Fibroblast of villous mesenchyme (primary cell): ENCODE measurements at regions not wholly inside any gene's neighbourhood (a gene's known extent, or its start where the extent isn't known, plus 50 kb on each side); places are given as distances from the start of the nearest gene placed in this dataset.
"Not testable (repeated sequence)": the region's sequence is repeated elsewhere in the genome, so short reads cannot be mapped to it uniquely, and the experiment has no call there.

ENCODE experiments used
- DNase-seq: peaks from one replicate; pipeline ENCODE4 v3.0.0-alpha.2; 2010; ENCODE audit warnings: low read depth
- H3K4me3 ChIP-seq: 2 replicates; pipeline ENCODE4 v1.5.1; 2011; ENCODE audit warnings: low read depth, mild to moderate bottlenecking, low read length
- TF ChIP-seq, protein P1 (sequence below): IDR thresholded peaks from 2 replicates; pipeline ENCODE4 v1.5.1; 2012; ENCODE audit warnings: low read depth, mild to moderate bottlenecking, low read length; ENCODE audit not compliant: insufficient read depth

- DNase-seq = no peak
- TF ChIP-seq, protein P1, sequence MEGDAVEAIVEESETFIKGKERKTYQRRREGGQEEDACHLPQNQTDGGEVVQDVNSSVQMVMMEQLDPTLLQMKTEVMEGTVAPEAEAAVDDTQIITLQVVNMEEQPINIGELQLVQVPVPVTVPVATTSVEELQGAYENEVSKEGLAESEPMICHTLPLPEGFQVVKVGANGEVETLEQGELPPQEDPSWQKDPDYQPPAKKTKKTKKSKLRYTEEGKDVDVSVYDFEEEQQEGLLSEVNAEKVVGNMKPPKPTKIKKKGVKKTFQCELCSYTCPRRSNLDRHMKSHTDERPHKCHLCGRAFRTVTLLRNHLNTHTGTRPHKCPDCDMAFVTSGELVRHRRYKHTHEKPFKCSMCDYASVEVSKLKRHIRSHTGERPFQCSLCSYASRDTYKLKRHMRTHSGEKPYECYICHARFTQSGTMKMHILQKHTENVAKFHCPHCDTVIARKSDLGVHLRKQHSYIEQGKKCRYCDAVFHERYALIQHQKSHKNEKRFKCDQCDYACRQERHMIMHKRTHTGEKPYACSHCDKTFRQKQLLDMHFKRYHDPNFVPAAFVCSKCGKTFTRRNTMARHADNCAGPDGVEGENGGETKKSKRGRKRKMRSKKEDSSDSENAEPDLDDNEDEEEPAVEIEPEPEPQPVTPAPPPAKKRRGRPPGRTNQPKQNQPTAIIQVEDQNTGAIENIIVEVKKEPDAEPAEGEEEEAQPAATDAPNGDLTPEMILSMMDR = no peak
Observed at GRCh38 chr16:79892278-79892677, 291.7 kb upstream of the MAF start.

DNA sequence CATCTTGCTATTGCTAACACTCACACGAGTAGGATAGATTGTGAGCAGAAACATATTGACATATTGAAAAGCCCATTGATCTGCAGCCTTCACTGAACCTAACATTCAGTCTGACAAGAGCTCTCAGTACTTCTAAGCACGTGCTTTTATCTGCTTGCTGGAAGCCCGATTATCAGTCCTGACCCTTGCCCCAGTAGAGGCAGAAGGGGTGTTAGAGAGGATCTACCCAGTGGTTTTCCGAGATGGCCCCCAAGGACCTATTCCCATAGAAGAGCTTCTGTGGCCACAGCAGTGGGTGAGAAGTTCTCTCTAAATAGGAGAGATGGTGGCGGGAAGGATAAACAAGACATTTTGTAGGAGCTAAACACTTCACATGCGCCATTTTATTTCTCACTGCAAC is 290.9 kb upstream of the MAF start:
- no peak for DNase-seq
- no peak overlapping the region for H3K4me3 ChIP-seq
- TF ChIP-seq, protein P1 = no peak

More at GRCh38 chr16:79892278-79892677, 291.7 kb upstream of the MAF start:
- no peak overlapping the region for H3K4me3 ChIP-seq

DNA sequence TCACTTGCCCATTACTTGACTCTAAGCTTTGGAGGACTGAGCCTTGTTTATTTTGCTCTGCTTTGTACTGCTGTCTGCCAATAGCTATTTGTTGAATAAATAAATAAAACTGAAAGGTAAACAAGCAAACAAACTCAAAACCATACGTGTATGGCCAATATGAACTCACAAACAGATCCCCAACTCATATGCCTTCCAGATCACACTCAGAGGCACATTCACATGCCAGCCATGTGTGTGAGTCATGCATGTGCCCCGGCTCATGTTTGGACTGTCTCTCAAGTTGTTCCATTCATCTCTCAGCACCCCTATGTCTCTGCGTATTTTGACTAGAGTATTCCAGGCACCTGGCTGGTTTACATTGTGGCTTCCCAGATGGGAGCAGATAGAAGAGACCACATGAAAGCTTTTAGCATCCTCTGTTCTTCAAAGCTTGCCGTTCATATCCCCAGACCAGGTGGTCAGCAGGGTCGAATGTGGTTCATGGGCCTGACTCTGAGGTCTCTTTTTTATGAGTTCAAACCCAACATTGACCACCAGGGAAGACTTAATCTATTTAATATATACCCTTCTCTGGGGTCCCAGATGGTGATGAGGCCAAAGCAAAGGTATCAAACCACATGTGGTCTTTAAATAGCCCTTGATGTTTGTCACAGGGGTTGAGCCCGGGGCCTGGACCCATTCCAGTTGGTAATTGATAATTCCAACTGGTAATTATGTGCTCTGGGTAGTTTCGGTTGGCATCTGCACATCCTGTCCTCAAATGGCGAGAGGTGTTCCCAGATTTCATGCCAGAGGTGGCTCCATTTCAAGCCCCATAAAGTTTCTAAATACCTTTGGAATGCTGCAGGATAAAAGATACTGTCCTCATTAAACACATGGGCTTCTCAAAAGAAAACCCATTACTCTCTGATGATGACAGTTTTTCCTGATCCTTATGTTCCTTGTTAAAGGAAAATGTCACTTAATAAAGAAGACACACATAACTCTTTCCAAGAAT is 287.3 kb upstream of the MAF start:
- no peak overlapping the region for H3K4me3 ChIP-seq
- TF ChIP-seq, protein P1 = no peak
- DNase-seq = no peak

DNA sequence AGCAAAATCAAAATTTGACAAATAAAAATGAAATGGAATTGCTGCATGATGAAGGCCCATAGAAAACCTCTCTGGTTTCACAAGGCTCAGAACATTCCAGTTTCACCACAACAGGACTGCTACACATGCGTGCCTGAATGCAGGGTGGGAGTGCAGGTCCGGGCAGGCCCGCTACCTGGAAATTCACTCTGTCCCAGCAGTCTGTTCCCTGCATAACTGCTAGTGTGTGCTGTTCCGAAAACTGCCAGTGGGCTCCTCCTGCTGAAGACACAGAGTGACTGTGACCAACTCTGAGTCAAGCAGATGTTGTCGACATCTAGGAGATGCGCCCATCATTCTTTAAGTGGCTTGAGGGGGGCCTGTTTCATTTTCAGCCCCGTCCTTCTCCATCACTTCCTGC is 284.8 kb upstream of the MAF start:
- DNase-seq = no peak
- H3K4me3 ChIP-seq = no peak overlapping the region
- TF ChIP-seq, protein P1 = no peak

GRCh38 chr16:79883494-79883893 is 283.0 kb upstream of the MAF start:
- no peak overlapping the region for H3K4me3 ChIP-seq
- TF ChIP-seq, protein P1 = no peak
- DNase-seq = no peak

DNA sequence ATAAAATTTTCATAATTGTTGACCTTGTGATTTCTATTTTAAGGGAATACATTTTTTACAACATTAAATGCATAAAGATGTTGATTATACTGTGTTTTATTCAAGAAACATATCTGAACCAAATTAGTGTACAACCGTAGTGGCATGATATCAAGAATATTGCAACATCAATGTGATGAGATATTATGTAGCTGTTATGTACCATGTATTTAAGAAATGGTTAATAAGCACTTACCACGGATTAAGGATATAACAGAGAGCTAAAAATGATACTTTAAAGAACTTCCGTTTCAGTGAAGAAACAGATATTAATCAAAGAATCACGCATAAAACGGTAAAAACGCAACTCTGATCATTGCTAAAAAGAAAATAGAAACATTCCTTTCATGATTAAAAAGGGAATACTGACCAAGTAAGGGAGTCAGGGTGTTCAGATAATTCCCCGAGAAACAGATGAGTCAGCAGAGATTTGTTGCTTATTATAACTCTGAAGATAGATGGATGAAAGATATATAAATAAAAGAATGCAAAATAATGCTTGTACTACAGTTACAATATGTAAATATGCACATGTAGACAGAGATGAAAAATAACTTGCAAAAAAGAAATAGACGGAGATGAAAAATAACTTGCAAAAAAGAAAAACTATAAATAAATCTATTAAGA is 281.9 kb upstream of the MAF start:
- no peak for DNase-seq
- no peak overlapping the region for H3K4me3 ChIP-seq
- TF ChIP-seq, protein P1 = no peak

- not testable (repeated sequence) for H3K4me3 ChIP-seq, DNase-seq
Observed at GRCh38 chr16:79881107-79881506, 280.6 kb upstream of the MAF start.
